Kasumi-1 (cell line): ENCODE measurements at regions not wholly inside any gene's neighbourhood (a gene's known extent, or its start where the extent isn't known, plus 50 kb on each side); places are given as distances from the start of the nearest gene placed in this dataset.
"Not testable (repeated sequence)": the region's sequence is repeated elsewhere in the genome, so short reads cannot be mapped to it uniquely, and the experiment has no call there.

Source experiments
- DNase-seq, 2 experiments: peaks; one replicate each; lab custom pipeline; 2025; lab: John Stamatoyannopoulos, UW

GRCh38 chr9:65420771-65421170, 135.8 kb upstream of the FOXD4L5 start:
- DNase-seq = no peak

DNA sequence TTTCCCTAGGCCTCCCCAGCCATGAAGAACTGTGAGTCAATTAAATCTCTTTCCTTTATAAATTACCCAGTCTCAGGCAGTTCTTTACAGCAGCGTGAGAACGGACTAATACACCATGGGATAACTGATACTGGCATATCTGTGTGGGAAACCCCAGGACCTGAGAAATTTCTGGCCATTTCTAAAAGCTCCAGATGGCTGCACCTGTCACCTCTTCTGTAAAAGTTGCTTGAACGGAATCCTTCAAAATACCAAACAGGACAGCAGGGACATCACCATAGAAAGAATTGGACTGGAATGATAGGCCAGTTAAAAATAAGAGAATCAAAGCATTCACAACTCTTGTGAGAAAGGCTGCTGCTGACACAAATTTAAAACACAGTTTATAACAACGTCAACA, 134.0 kb upstream of the FOXD4L5 start:
- not testable (repeated sequence) for DNase-seq

- DNase-seq = not testable (repeated sequence)
Measured at GRCh38 chr9:65416948-65417347, 131.9 kb upstream of the FOXD4L5 start.

DNA sequence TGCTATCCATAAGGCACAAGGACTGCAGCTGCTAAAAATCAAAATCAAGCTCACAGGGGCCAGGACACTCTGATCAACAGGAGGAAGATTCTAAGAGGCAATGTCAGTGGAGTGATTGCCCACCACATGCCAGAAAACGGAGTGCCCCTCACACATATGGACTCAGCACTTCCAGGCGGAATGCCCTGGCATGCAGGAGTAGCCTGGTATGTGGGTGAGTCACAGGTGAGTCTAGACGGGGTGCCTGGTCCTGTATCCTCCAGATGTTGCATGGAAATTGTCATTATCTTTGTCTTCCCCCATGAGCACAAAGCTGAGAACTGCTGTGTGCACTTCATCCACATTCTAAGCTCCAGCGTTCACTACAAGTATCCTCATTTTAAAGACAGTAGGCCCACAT, 129.2 kb upstream of the FOXD4L5 start:
- not testable (repeated sequence) for DNase-seq

GRCh38 chr9:65413371-65413770, 128.4 kb upstream of the FOXD4L5 start:
- not testable (repeated sequence) for DNase-seq

- DNase-seq = no peak
Measured at GRCh38 chr9:65411901-65412300, 126.9 kb upstream of the FOXD4L5 start.

DNA sequence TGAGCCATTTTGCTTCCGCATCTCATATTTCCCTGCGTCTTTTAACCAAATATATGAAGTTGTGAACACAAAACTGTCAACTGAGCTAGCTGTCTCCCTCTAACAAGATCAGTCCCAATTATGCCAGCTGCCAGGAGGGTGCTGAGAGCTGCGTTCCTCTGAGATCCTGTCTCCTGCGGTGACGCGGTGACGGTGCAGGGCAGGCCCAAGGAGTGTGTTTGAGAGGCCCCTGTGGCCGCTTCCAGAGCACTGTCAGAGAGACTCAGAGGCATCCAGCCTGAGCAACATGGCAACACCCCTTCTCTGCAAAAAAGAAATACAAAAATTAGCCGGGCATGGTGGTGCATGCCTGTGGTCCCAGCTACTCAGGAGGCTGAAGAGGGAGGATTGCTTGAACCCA, 126.3 kb upstream of the FOXD4L5 start:
- DNase-seq = no peak

- DNase-seq = no peak
Measured at GRCh38 chr9:65410926-65411325, 125.9 kb upstream of the FOXD4L5 start.

DNA sequence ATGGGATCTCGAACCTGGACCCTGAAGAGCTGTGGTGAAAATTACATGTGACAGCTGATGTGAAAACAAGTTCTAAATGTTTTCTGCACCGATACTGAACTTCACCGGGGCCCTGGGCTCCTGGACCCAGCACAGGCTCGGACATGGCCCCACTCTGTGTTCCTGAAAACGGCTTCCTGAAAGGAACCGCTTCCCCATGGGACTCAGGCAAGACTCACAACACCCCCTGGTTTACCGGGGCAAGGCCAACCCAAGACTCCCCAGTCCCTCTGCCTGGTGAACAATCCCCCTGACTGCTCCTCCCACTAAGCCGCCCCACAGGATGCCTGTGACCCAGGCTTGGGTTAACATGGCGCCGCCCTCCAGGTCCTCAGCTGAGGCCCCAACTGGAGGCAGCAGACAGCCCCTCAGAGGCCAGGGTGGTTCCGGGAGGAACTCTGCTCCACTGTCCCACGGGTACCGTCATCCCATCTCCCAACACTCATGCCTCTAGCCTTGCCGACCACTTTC, 124.5 kb upstream of the FOXD4L5 start:
- DNase-seq = no peak

- DNase-seq = not testable (repeated sequence)
Measured at GRCh38 chr9:65408806-65409205, 123.8 kb upstream of the FOXD4L5 start.

DNA sequence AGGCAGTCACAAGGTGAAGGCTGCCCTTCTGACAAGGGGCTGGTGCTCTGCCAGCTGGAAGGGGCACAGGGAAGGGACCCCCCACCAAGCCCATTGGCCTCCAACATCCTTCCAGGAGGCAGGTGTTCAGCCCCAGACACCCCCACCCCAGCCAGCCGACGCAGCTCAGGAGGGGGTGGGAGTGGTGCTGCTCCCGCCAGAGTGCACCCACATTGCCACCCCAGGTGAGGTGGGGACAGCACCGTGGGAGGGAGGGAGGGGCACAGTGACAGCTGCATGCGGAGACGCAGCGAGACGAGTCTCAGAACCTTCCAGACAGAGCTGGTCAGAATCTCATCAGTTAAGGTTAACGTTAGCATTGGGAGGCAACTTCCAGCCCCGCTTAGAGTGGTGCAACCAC, 121.6 kb upstream of the FOXD4L5 start:
- DNase-seq = not testable (repeated sequence)

- DNase-seq = not testable (repeated sequence)
Measured at GRCh38 chr9:65405766-65406165, 120.8 kb upstream of the FOXD4L5 start.

DNA sequence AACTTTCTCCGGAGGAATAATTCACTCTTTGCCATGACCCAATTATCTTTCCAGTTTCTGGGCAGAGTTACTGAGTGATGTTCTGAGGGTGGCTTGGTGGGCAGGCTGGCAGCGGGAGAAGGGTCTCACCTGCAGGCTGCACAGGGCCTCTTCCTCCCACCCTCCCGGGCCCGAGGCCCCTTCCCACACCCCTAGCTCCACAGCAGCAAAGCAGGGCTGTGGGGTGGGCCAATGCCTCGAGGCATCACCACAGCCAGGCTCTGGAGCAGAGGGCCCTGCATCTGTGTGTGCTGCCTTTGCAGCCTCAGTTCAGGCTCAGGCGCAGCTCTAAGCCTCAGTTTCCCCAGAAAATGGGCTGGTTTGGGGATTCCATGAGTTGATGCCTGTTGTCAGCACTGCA, 120.2 kb upstream of the FOXD4L5 start:
- no peak for DNase-seq

DNA sequence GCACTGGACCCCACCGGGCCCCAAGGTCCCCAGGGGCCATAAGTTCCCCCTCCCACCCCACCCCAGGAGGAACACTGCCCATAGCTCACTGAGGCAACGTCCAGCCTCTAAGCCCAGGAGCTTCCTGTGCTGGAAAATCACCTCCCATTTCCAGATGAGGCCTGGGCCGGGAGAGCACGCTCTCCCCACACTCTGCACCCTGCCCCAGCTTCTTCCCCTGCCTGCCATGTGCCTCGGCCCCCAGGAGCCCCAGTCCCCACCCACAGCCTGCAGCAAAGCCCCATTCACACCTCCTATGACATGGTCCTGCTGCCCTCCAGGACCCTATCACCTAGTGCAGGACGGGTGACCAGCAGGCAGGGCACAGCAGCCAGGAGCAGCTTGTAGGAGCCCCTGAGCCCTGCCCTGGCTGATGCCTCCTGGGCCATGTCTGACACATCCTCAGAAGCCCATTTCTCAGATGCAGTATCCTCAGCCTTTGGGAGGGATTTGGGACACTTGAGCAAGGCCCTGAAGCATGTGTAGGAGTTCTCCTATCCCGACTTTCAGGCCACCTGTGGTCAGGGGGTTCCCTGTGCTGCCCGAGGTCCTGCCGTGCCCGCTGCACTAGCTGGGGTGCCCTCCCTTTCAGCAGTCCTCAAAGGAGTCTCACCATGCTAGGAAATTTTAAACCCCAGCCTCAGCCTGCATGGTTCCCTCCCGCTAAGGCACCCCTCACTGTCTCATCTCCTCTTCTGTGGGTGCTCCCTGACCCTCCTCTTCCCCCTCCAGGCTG, 119.4 kb upstream of the FOXD4L5 start:
- DNase-seq = no peak

GRCh38 chr9:65403721-65404120, 118.7 kb upstream of the FOXD4L5 start:
- no peak for DNase-seq

DNA sequence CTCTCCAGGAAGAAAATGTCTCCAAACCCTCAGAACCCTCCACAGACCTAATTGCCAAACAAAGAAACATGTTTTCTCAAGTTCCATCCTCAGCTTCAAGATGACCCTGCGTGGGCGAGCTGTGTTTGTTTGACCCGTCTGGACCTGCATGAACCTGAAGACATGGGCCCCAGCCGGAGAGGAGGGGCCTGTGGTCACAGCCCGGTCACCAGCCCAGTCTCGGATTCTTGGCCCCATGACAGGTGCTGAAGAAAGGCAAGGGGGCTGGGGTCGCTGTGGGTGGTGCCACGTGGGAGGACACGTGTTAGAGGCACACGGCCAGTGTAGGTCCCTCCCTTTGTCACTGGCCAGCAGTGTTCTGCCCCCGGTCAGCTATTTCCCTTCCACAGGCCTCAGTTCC, 118.1 kb upstream of the FOXD4L5 start:
- not testable (repeated sequence) for DNase-seq

GRCh38 chr9:65402206-65402870, 117.3 kb upstream of the FOXD4L5 start:
- not testable (repeated sequence) for DNase-seq

DNA sequence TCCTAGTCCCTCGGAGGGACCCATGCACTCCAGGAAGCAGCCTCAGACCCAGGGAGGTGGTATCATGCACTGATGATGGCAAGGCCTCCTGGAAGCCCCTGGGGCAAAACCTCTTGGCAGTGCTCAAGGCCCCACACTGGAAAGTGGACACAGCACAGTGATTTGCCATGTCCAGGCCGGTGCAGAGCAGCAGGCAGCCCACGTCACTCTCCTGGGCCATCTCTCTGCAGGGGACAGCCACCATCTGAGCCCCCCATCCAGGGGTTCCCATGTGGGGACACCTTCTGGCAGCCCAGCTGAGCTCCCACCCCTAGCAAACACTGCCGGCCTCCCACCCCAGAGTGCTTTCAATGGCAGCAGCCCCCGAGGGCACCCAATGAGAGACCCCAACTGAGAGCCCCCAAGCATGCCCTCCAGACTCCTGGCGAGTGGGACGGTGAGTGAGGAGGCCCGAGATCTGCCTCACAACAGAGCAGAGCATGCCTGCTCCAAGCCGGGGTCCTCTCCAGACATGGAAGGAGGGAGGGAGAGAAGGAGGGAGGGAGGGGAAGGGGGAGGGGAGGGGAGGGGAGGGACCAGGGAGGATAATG, 116.5 kb upstream of the FOXD4L5 start:
- DNase-seq = not testable (repeated sequence)

DNA sequence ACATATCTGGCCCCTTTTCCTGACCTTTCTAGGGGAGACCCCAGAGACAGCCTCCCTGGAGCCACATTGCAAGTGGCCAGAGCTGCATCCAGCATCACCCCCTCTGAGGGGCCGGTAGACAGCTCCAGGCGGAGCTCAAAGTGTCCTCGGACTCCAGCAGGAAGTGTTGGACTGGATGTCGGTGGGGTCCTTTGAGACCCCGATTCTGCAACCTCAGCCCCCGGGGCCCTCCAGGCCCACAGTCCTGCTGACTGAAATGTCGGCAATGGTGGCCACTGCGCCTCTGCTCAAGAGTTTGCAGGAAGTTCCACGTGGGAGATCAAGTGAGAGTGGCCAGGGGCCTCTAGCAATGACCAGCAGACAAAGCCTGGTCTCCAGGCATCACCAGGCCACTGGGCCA, 115.9 kb upstream of the FOXD4L5 start:
- DNase-seq = no peak

DNA sequence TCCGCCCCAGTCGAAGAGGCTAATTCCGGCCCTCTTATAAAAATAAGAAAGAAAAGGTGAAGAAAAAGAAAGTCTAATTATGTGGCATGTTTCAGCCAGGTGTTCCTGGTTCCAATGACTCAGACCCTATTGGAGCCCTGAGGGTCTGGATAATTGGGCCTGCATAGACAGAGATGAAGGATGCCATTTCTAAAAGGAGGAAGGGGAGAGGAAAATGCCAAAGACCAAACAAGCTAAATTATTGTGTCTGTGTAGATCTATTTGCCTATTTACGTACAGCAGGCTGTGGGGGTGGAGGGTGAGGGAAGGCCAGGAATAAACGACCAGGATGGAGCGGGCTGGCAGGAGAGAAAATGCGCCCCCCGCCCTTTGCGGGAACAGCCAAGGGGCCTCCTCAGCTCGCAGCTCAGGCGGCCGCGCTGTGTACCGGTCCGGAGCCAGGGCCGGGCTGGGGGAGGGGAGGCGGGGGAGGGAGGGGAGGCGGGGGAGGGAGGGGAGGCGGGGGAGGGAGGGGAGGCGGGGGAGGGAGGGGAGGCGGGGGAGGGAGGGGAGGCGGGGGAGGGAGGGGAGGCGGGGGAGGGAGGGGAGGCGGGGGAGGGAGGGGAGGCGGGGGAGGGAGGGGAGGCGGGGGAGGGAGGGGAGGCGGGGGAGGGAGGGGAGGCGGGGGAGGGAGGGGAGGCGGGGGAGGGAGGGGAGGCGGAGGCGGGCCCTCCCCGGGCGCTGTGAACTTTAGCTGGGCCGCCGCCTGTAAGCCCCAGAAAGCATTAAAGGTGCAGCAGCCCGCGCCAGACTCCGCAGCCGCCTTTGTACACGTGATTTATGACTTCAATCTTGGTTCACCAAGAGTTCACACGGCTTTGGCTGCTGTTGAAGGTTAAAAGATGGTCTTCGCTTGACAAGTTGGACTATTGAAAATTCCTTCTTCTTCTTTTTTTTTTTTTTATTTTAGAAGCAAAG, 113.0 kb upstream of the FOXD4L5 start:
- not testable (repeated sequence) for DNase-seq

DNA sequence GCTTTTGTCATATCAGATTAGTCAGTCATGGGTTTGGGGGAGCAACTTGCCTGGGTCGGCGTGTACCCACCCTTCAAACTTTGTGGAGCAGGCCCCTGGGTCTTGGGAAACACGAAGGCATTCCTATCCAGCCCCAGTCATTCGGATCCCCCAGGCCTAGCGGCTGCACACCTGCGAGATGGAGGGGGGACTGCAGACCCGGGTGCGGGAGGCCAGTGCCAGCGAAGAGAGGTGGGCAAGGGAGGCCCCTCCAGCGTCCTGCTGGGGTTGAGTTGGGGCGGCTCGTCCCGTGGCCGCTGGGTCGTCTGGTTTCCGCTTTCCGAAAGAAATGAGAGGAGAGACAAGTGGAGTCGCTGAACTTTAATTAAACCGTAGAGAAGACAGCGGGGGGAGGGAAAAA, 112.2 kb upstream of the FOXD4L5 start:
- not testable (repeated sequence) for DNase-seq

DNA sequence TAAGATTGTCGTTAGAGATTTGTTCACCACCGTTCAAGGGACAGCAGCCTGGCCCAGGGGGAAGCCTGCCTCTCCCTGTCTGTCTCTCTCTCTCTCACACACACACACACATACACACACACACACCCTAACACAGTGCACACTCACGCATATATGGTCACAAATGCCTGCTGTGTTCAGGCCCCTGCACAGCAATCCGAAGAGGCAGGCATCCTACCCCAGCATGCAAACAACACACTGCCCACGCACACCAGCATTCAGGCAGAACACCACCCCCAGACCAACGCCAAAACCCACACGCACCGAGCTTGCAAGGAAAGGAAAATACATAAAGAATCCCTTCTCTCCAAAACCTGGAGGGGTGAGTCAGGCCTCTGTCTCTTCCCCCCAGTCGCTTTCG, 111.6 kb upstream of the FOXD4L5 start:
- DNase-seq = not testable (repeated sequence)
